ENCODE measurements at regions not wholly inside any gene's neighbourhood (a gene's known extent, or its start where the extent isn't known, plus 50 kb on each side); places are given as distances from the start of the nearest gene placed in this dataset.

DNA sequence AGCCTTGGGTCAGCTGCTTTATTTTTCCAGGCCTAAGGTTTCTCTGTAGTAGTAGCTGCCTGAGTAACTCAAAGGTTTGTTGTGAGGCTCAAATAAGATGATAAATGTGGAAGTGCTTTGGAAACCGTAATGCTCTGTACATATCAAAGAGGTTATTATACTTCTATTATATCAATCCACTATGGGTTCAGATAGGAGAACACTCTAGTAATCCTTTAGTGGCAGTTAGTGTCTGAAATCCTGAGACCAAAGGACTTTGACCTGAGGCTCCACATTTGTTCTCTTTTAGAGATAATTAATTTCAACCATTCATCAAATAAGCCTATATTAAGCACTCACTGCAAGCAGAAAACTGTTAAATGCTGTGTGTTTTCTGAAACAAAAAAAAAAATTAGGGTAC lies 128.6 kb upstream of the BCL6 start:
- TF ChIP-seq SP1 (IDR thresholded peaks at IDR 0.05) (no peak), ARNT (IDR thresholded peaks at IDR 0.05) (no peak), FOXM1 (IDR thresholded peaks at IDR 0.05; ENCODE audit: borderline replicate concordance) (no peak), CTBP1 (IDR thresholded peaks at IDR 0.05; ENCODE audit: borderline replicate concordance) (no peak), ELF4 (IDR thresholded peaks at IDR 0.05) (no peak), ZNF384 (IDR thresholded peaks at IDR 0.05) (no peak), BHLHE40 (IDR thresholded peaks at IDR 0.05; ENCODE audit: borderline replicate concordance) (no peak), TARDBP (IDR thresholded peaks at IDR 0.05) (no peak)

Measured in HEK293T (cell line).